ENCODE measurements at regions not wholly inside any gene's neighbourhood (a gene's known extent, or its start where the extent isn't known, plus 50 kb on each side); places are given as distances from the start of the nearest gene placed in this dataset.

- no peak overlapping the region for H3K4me2 ChIP-seq (ENCODE audit: low read depth, low read length)
- H4K20me1 ChIP-seq (ENCODE audit: insufficient read depth, low read length), result no peaks in the 10 kb centered on the region
- H3K4me3 ChIP-seq (ENCODE audit: low read length), result no peak overlapping the region
- H3F3A ChIP-seq (ENCODE audit: insufficient read depth, low read length), result peaks cover 1% of the 10 kb centered on the region
- DNase-seq, result no peak
- H3K27me3 ChIP-seq (replicated peaks; ENCODE audit: insufficient read depth, low read length), result no peaks in the 10 kb centered on the region
- H3K9me2 ChIP-seq (replicated peaks; ENCODE audit: insufficient read depth, low read length), result no peaks in the 10 kb centered on the region
- peaks cover 4% of the 10 kb centered on the region for H3K4me1 ChIP-seq (ENCODE audit: low read length)
- no peaks in the 10 kb centered on the region for H3K9me3 ChIP-seq (replicated peaks; ENCODE audit: insufficient read depth, low read length)
- no peak overlapping the region for H2AFZ ChIP-seq (ENCODE audit: low read length)
- no peaks in the 10 kb centered on the region for H3K79me2 ChIP-seq (ENCODE audit: low read length)
- no peak overlapping the region for H3K9ac ChIP-seq (ENCODE audit: low read length)
- no peak for TF ChIP-seq EZH2 (optimal IDR thresholded peaks at IDR 0.05; ENCODE audit: low read depth, low read length)
- no peak for TF ChIP-seq EZH2phosphoT487 (IDR thresholded peaks at IDR 0.05; ENCODE audit: low read length)
- TF ChIP-seq CTCF (IDR thresholded peaks at IDR 0.05; ENCODE audit: low read length), result no peak
- no peaks in the 10 kb centered on the region for H3K36me3 ChIP-seq (replicated peaks; ENCODE audit: insufficient read depth, low read length)
- no peak overlapping the region for H3K27ac ChIP-seq (ENCODE audit: low read length)
These were observed 286.7 kb upstream of the PROK2 start for GRCh38 chr3:72071624-72072023.

DNA sequence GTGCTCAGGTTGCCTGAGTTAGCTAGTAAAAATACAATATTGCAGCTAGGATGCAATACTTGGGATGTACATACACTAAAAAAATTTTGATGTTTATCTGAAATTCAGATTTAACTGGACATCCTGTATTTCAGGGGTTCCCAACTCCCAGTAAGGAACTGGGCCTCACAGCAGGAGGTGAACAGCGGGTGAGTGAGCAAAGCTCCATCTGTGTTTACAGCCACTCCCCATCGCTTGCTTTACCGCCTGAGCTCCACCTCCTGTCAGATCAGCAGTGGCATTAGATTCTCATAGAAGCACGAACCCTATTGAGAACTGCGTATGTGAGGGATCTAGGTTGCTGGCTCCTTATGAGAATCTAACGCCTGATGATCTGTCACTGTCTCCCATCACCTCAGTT, 285.1 kb upstream of the PROK2 start:
- Histone ChIP-seq H4K20me1 (ENCODE audit: insufficient read depth, low read length) (no peaks in the 10 kb centered on the region), H3K4me2 (ENCODE audit: low read depth, low read length) (no peak overlapping the region), H3K9me2 (replicated peaks; ENCODE audit: insufficient read depth, low read length) (no peaks in the 10 kb centered on the region), H3K27ac (ENCODE audit: low read length) (no peak overlapping the region), H3K9ac (ENCODE audit: low read length) (no peak overlapping the region), H3K27me3 (replicated peaks; ENCODE audit: insufficient read depth, low read length) (no peaks in the 10 kb centered on the region), H2AFZ (ENCODE audit: low read length) (no peak overlapping the region), H3F3A (ENCODE audit: insufficient read depth, low read length) (no peaks in the 10 kb centered on the region), H3K4me3 (ENCODE audit: low read length) (no peak overlapping the region), H3K4me1 (ENCODE audit: low read length) (no peaks in the 10 kb centered on the region), H3K9me3 (replicated peaks; ENCODE audit: insufficient read depth, low read length) (no peaks in the 10 kb centered on the region), H3K36me3 (replicated peaks; ENCODE audit: insufficient read depth, low read length) (no peaks in the 10 kb centered on the region), H3K79me2 (ENCODE audit: low read length) (no peaks in the 10 kb centered on the region)
- DNase-seq, result no peak
- TF ChIP-seq EZH2 (optimal IDR thresholded peaks at IDR 0.05; ENCODE audit: low read depth, low read length) (no peak), EZH2phosphoT487 (IDR thresholded peaks at IDR 0.05; ENCODE audit: low read length) (no peak), CTCF (IDR thresholded peaks at IDR 0.05; ENCODE audit: low read length) (no peak)

GRCh38 chr3:72069543-72069942, 284.6 kb upstream of the PROK2 start:
- H3K27ac ChIP-seq (ENCODE audit: low read length), result no peak overlapping the region
- H3K27me3 ChIP-seq (replicated peaks; ENCODE audit: insufficient read depth, low read length), result no peaks in the 10 kb centered on the region
- no peak overlapping the region for H3K4me2 ChIP-seq (ENCODE audit: low read depth, low read length)
- no peak for DNase-seq
- no peaks in the 10 kb centered on the region for H3K79me2 ChIP-seq (ENCODE audit: low read length)
- no peaks in the 10 kb centered on the region for H3F3A ChIP-seq (ENCODE audit: insufficient read depth, low read length)
- H3K9me2 ChIP-seq (replicated peaks; ENCODE audit: insufficient read depth, low read length), result no peaks in the 10 kb centered on the region
- no peak overlapping the region for H3K4me3 ChIP-seq (ENCODE audit: low read length)
- H3K4me1 ChIP-seq (ENCODE audit: low read length), result no peaks in the 10 kb centered on the region
- H4K20me1 ChIP-seq (ENCODE audit: insufficient read depth, low read length), result no peaks in the 10 kb centered on the region
- H3K36me3 ChIP-seq (replicated peaks; ENCODE audit: insufficient read depth, low read length), result no peaks in the 10 kb centered on the region
- H2AFZ ChIP-seq (ENCODE audit: low read length), result no peak overlapping the region
- no peak overlapping the region for H3K9ac ChIP-seq (ENCODE audit: low read length)
- no peak for TF ChIP-seq EZH2phosphoT487 (IDR thresholded peaks at IDR 0.05; ENCODE audit: low read length)
- TF ChIP-seq CTCF (IDR thresholded peaks at IDR 0.05; ENCODE audit: low read length), result no peak
- TF ChIP-seq EZH2 (optimal IDR thresholded peaks at IDR 0.05; ENCODE audit: low read depth, low read length), result no peak
- H3K9me3 ChIP-seq (replicated peaks; ENCODE audit: insufficient read depth, low read length), result no peaks in the 10 kb centered on the region
